NOMO-1 treated with DMSO at 0.1 percent for 48 hours (cell line): ENCODE measurements at regions not wholly inside any gene's neighbourhood (a gene's known extent, or its start where the extent isn't known, plus 50 kb on each side); places are given as distances from the start of the nearest gene placed in this dataset.
"Not testable (repeated sequence)": the region's sequence is repeated elsewhere in the genome, so short reads cannot be mapped to it uniquely, and the experiment has no call there.

ENCODE experiments used
- DNase-seq: peaks from one replicate; lab custom pipeline; 2025; ENCODE audit not compliant: unreplicated experiment; lab: John Stamatoyannopoulos, UW

GRCh38 chrX:37509349-37509748 lies 62.1 kb upstream of the LANCL3 start:
- peak; percentile 2 for DNase-seq

GRCh38 chrX:37516512-37516911 lies 54.9 kb upstream of the LANCL3 start:
- DNase-seq, result not testable (repeated sequence)

- DNase-seq, result not testable (repeated sequence)
Observed at GRCh38 chrX:37519261-37519660, 52.2 kb upstream of the LANCL3 start.

- DNase-seq, result not testable (repeated sequence)
Observed at GRCh38 chrX:37520860-37521450, 50.5 kb upstream of the LANCL3 start.
